Astrocyte of the spinal cord (primary cell): ENCODE measurements at regions not wholly inside any gene's neighbourhood (a gene's known extent, or its start where the extent isn't known, plus 50 kb on each side); places are given as distances from the start of the nearest gene placed in this dataset.

Source experiments
- DNase-seq: peaks from one replicate; pipeline ENCODE4 v3.0.0; 2011; ENCODE audit warnings: low read depth, low spot score
- H3K4me3 ChIP-seq: 2 replicates; pipeline ENCODE4 v1.5.1; 2011; ENCODE audit warnings: low read depth, mild to moderate bottlenecking, low read length, moderate library complexity
- in situ Hi-C: cut with HindIII; loops from 2 replicates; pipeline ENCODE4 v1.10.0; 2017; ENCODE audit warnings: low sequenced_read_pairs
- TF ChIP-seq, protein P1 (sequence below): IDR thresholded peaks from 2 replicates; pipeline ENCODE4 v1.5.1; 2012; ENCODE audit warnings: low read depth, mild to moderate bottlenecking, low read length, inconsistent platforms

DNA sequence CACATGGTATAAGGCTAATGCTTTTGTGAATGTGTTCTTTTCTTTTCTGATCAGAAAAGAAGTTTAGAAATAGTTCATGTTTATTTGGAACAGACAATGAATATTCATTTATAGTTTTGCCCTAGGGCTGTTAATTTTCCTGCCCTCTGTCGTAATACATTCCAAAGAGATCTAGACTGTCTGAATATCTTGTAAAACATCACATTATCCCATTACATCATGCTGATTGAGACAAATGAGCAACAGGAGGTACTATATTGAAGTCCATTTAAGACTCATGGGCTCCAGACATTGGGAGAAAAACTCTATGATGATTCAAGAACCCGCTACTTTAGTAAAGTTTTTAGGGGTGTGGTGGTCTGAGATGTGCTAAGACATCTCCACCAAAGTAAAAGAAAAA lies 121.2 kb upstream of the MAP1B start:
- DNase-seq = no peak
- H3K4me3 ChIP-seq = no peak overlapping the region
- TF ChIP-seq, protein P1, sequence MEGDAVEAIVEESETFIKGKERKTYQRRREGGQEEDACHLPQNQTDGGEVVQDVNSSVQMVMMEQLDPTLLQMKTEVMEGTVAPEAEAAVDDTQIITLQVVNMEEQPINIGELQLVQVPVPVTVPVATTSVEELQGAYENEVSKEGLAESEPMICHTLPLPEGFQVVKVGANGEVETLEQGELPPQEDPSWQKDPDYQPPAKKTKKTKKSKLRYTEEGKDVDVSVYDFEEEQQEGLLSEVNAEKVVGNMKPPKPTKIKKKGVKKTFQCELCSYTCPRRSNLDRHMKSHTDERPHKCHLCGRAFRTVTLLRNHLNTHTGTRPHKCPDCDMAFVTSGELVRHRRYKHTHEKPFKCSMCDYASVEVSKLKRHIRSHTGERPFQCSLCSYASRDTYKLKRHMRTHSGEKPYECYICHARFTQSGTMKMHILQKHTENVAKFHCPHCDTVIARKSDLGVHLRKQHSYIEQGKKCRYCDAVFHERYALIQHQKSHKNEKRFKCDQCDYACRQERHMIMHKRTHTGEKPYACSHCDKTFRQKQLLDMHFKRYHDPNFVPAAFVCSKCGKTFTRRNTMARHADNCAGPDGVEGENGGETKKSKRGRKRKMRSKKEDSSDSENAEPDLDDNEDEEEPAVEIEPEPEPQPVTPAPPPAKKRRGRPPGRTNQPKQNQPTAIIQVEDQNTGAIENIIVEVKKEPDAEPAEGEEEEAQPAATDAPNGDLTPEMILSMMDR = no peak
- in situ Hi-C loops = no loop called here

DNA sequence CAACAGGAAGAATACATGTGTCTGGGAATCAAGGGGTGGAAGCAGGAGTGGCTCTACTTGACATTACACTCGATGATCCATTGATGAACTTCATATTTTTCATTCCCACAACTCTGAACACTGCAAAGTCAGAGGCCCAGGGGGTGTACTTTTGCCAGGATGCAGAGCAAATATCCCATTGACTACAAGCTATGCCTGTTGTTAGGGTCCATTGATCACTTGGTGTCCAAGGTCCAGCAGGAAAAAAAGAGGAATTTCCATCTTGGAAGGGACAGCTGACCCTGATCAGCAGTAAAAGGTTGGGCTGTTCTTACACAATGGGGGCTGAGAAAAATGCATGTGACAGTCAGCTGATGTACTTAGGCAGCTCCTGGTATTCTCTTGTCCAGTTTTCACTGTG lies 118.5 kb upstream of the MAP1B start:
- no peak for DNase-seq
- in situ Hi-C loops = no loop called here
- TF ChIP-seq, protein P1 = no peak
- H3K4me3 ChIP-seq = no peak overlapping the region

DNA sequence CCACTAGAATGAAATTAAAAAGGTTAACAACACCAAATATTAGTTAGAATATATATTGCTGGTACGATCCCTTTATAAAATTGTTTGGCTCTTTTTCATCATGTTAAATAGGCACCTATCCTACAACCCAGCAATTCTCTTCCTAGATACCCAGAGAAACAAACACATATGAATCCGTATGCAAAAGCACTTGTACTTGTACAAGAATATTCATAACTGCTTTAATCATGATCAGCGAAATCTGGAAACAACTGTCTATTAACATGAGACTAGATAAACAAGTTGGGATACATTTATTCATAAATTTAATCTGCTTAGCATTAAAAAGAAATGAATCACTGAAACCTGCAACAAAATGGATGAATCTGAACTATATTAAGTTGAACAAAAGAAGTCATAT lies 113.7 kb upstream of the MAP1B start:
- DNase-seq = no peak
- H3K4me3 ChIP-seq = no peak overlapping the region
- in situ Hi-C loops = no loop called here

DNA sequence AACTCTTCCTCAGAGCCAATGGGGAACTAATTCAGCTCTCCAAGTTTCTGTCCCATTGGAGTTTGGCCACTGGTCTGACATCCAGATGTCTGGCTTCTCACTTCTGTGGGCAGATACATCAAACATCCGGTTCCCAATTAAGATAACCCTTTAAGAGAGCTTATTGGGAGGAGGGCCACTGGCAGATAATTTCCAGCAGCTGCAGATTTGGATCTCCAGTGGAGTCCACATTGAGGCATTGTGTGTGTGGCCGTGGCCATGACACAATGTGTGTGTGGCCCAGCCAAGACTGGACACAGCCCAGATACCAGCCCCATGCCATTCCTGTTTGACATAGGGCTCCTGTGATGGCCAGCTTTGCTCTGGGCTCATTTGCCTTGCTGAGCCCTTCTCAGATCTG lies 110.5 kb upstream of the MAP1B start:
- no peak overlapping the region for H3K4me3 ChIP-seq
- in situ Hi-C loops = no loop called here
- TF ChIP-seq, protein P1 = no peak
- DNase-seq = no peak

More for the DNA sequence above, 113.7 kb upstream of the MAP1B start:
- TF ChIP-seq, protein P1 = no peak

DNA sequence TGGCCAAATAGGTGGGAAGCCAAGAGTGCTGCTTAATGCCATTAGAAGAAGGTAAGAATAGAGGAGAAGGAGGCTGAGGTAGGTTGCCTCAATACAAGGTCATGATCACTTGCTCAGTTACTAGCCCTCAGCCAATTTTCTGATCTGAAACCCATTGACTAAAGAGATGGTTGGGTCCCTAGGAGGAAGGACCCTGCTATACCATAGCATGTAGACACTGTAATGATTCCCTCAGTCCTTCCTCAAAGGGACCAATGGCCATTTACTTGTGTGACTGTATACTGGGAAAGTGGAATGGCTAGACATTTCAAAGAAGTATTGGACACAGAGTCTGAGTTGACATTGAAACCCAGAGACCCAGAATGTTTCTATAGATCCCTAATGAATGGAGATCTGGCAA lies 108.5 kb upstream of the MAP1B start:
- TF ChIP-seq, protein P1 = no peak
- in situ Hi-C loops = no loop called here
- H3K4me3 ChIP-seq = no peak overlapping the region
- no peak for DNase-seq

DNA sequence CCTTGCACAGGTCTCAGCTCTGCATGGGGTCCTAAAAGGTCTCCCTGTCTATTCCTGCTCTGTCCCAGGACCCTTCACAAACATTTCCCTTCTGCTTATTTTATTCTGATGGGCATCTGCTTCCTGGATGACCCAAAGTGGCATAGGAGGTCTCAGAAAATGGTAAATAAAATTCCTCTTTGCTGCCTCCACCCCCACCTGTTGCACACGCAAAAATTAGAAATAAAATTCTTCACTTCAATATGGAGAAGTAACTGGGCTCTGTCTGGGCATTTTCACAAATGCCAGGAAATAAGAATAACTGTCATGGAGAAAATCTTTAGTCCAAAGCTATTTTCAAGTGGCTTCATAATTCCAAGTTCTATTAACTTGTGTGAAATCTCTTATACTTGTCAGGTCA lies 106.6 kb upstream of the MAP1B start:
- in situ Hi-C loops = no loop called here
- TF ChIP-seq, protein P1 = no peak
- H3K4me3 ChIP-seq = no peak overlapping the region
- DNase-seq = no peak

DNA sequence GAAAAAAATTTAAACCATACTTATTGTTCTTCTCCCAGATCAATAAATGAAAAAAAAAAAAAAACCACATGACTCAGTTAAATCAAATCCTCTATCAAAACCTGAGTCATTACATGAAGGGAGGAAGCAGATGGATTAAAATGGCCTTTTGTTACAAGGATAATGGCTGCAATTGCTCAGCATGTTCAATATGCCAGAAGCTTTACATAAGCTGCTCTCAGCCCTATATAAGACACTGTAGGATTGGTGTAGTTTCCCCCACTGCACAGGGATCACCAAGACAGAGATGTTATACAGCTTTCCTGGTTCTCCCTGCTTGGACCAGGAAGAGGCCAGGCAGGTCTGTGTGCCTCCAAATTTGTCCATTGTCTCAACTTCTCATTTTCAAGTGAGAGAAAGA lies 101.6 kb upstream of the MAP1B start:
- in situ Hi-C loops = no loop called here
- no peak overlapping the region for H3K4me3 ChIP-seq
- TF ChIP-seq, protein P1 = no peak
- no peak for DNase-seq
